ENCODE measurements at regions not wholly inside any gene's neighbourhood (a gene's known extent, or its start where the extent isn't known, plus 50 kb on each side); places are given as distances from the start of the nearest gene placed in this dataset.

DNA sequence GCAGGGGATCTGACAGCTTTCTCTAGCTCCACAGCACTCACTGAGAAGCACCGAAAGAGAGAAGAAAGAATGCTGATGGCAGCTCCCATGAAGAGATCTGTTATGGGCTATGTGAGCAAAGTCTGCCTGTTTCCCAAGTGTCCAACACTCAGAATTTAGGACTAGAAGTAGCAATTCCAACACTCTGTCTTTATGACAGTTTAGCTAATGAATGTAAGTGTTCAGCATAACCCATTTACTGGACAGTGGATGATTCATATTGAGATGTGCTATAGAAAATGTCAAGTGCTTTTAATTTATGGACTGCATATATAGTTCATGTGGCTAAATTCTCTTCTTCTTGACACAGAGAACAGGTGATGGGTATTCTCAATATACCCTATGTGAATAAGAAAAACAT lies 683.1 kb upstream of the ZNF608 start:
- H3K9me3 ChIP-seq, result no peaks in the 10 kb centered on the region
- intact Hi-C loops (cut with DNase I), result no loop called here
- H3K27me3 ChIP-seq, result no peaks in the 10 kb centered on the region
- no peak overlapping the region for H3K4me3 ChIP-seq (replicated peaks in 1 of 3)
- H3K27ac ChIP-seq, result no peak overlapping the region
- no peaks in the 10 kb centered on the region for H3K36me3 ChIP-seq
- no peaks in the 10 kb centered on the region for H3K4me1 ChIP-seq
- 61 to 73% methylated on average over 1 of the region's 1 CpG for WGBS, 2 donors
- DNase-seq, result no peak
- TF ChIP-seq CTCF (IDR thresholded peaks at IDR 0.05) (no peak), POLR2A (IDR thresholded peaks at IDR 0.05) (no peak)

DNA sequence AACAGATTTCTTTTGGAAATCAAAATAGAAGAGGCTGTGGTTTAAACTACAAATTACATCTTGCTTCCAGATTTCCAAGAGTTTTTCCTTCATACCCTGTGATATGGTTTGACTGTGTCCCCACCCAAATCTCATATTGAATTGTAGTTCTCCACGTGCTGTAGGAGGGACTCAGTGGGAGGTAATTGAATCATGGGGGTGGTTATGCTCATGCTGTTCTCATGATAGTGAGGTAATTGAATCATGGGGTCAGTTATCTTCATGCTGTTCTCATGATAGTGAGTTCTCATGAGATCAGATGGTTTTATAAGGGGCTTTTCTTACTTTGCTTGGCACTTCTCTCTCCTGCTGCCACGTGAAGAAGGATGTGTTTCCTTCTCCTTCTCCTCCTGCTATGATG lies 687.0 kb upstream of the ZNF608 start:
- no peak overlapping the region for H3K27ac ChIP-seq
- H3K27me3 ChIP-seq, result no peaks in the 10 kb centered on the region
- H3K4me3 ChIP-seq (replicated peaks in 1 of 3), result no peak overlapping the region
- H3K9me3 ChIP-seq, result no peaks in the 10 kb centered on the region
- DNase-seq, result no peak
- intact Hi-C loops (cut with DNase I), result no loop called here
- H3K4me1 ChIP-seq, result no peaks in the 10 kb centered on the region
- H3K36me3 ChIP-seq, result no peaks in the 10 kb centered on the region
- no peak for TF ChIP-seq CTCF (IDR thresholded peaks at IDR 0.05)
- TF ChIP-seq POLR2A (IDR thresholded peaks at IDR 0.05), result no peak
- 60 to 67% methylated on average over 2 of the region's 2 CpGs for WGBS, 2 donors

GRCh38 chr5:125439243-125439642 lies 692.8 kb upstream of the ZNF608 start:
- Histone ChIP-seq H3K4me1 (no peaks in the 10 kb centered on the region), H3K4me3 (replicated peaks in 1 of 3) (no peak overlapping the region), H3K27me3 (no peaks in the 10 kb centered on the region), H3K27ac (no peak overlapping the region), H3K36me3 (no peaks in the 10 kb centered on the region), H3K9me3 (no peaks in the 10 kb centered on the region)
- TF ChIP-seq POLR2A (IDR thresholded peaks at IDR 0.05) (no peak), CTCF (IDR thresholded peaks at IDR 0.05) (no peak)
- intact Hi-C loops (cut with DNase I), result no loop called here
- DNase-seq, result no peak

- DNase-seq, result no peak
- intact Hi-C loops (cut with DNase I), result no loop called here
- TF ChIP-seq CTCF (IDR thresholded peaks at IDR 0.05) (no peak), POLR2A (IDR thresholded peaks at IDR 0.05) (no peak)
- no peaks in the 10 kb centered on the region for H3K36me3 ChIP-seq
- 92 to 97% methylated on average over 3 of the region's 3 CpGs for WGBS, 2 donors
- no peaks in the 10 kb centered on the region for H3K9me3 ChIP-seq
- H3K27me3 ChIP-seq, result no peaks in the 10 kb centered on the region
- H3K27ac ChIP-seq, result no peak overlapping the region
- H3K4me3 ChIP-seq (replicated peaks in 1 of 3), result no peak overlapping the region
- no peaks in the 10 kb centered on the region for H3K4me1 ChIP-seq
Observed at GRCh38 chr5:125440905-125441304, 694.5 kb upstream of the ZNF608 start.

DNA sequence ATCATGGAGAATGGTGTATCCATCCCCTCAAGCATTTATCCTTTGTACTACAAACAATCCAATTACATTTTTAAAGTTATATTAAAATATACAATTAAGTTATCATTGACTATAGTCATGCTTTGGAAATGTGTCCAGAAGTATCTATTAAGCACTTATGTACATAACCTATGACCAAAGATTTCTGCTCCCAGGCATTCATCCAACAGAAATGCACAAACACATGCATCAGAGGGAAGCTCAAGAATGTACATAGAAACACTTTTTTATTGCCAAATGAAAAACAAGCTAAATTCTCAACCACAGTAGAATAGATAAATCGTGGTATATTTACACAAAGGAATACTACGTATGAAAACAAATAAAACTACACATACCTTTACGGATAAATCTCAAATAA lies 700.5 kb upstream of the ZNF608 start:
- Histone ChIP-seq H3K27ac (no peak overlapping the region), H3K36me3 (no peaks in the 10 kb centered on the region), H3K4me3 (replicated peaks in 1 of 3) (no peak overlapping the region), H3K4me1 (no peaks in the 10 kb centered on the region), H3K27me3 (no peaks in the 10 kb centered on the region), H3K9me3 (no peaks in the 10 kb centered on the region)
- TF ChIP-seq CTCF (IDR thresholded peaks at IDR 0.05) (no peak), POLR2A (IDR thresholded peaks at IDR 0.05) (no peak)
- DNase-seq, result no peak
- WGBS, 2 donors, result 82 to 89% methylated on average over 3 of the region's 3 CpGs
- intact Hi-C loops (cut with DNase I), result no loop called here
